H1 (cell line): ENCODE measurements at regions not wholly inside any gene's neighbourhood (a gene's known extent, or its start where the extent isn't known, plus 50 kb on each side); places are given as distances from the start of the nearest gene placed in this dataset.

Experiments
- FOSL1 ChIP-seq: IDR thresholded peaks from 2 replicates; pipeline ENCODE4 v1.6.1; 2011; ENCODE audit warnings: mild to moderate bottlenecking, low read depth, low read length, moderate library complexity; ENCODE audit not compliant: insufficient read depth
- TF ChIP-seq, protein P1 (sequence below): fragments of 300-600 bp; sonication (generic); IDR thresholded peaks from 2 replicates; pipeline ENCODE4 v1.7.1; 2012; ENCODE audit warnings: low read length, moderate library complexity, mild to moderate bottlenecking, inconsistent platforms; ENCODE audit not compliant: insufficient replicate concordance

- TF ChIP-seq, protein P1, sequence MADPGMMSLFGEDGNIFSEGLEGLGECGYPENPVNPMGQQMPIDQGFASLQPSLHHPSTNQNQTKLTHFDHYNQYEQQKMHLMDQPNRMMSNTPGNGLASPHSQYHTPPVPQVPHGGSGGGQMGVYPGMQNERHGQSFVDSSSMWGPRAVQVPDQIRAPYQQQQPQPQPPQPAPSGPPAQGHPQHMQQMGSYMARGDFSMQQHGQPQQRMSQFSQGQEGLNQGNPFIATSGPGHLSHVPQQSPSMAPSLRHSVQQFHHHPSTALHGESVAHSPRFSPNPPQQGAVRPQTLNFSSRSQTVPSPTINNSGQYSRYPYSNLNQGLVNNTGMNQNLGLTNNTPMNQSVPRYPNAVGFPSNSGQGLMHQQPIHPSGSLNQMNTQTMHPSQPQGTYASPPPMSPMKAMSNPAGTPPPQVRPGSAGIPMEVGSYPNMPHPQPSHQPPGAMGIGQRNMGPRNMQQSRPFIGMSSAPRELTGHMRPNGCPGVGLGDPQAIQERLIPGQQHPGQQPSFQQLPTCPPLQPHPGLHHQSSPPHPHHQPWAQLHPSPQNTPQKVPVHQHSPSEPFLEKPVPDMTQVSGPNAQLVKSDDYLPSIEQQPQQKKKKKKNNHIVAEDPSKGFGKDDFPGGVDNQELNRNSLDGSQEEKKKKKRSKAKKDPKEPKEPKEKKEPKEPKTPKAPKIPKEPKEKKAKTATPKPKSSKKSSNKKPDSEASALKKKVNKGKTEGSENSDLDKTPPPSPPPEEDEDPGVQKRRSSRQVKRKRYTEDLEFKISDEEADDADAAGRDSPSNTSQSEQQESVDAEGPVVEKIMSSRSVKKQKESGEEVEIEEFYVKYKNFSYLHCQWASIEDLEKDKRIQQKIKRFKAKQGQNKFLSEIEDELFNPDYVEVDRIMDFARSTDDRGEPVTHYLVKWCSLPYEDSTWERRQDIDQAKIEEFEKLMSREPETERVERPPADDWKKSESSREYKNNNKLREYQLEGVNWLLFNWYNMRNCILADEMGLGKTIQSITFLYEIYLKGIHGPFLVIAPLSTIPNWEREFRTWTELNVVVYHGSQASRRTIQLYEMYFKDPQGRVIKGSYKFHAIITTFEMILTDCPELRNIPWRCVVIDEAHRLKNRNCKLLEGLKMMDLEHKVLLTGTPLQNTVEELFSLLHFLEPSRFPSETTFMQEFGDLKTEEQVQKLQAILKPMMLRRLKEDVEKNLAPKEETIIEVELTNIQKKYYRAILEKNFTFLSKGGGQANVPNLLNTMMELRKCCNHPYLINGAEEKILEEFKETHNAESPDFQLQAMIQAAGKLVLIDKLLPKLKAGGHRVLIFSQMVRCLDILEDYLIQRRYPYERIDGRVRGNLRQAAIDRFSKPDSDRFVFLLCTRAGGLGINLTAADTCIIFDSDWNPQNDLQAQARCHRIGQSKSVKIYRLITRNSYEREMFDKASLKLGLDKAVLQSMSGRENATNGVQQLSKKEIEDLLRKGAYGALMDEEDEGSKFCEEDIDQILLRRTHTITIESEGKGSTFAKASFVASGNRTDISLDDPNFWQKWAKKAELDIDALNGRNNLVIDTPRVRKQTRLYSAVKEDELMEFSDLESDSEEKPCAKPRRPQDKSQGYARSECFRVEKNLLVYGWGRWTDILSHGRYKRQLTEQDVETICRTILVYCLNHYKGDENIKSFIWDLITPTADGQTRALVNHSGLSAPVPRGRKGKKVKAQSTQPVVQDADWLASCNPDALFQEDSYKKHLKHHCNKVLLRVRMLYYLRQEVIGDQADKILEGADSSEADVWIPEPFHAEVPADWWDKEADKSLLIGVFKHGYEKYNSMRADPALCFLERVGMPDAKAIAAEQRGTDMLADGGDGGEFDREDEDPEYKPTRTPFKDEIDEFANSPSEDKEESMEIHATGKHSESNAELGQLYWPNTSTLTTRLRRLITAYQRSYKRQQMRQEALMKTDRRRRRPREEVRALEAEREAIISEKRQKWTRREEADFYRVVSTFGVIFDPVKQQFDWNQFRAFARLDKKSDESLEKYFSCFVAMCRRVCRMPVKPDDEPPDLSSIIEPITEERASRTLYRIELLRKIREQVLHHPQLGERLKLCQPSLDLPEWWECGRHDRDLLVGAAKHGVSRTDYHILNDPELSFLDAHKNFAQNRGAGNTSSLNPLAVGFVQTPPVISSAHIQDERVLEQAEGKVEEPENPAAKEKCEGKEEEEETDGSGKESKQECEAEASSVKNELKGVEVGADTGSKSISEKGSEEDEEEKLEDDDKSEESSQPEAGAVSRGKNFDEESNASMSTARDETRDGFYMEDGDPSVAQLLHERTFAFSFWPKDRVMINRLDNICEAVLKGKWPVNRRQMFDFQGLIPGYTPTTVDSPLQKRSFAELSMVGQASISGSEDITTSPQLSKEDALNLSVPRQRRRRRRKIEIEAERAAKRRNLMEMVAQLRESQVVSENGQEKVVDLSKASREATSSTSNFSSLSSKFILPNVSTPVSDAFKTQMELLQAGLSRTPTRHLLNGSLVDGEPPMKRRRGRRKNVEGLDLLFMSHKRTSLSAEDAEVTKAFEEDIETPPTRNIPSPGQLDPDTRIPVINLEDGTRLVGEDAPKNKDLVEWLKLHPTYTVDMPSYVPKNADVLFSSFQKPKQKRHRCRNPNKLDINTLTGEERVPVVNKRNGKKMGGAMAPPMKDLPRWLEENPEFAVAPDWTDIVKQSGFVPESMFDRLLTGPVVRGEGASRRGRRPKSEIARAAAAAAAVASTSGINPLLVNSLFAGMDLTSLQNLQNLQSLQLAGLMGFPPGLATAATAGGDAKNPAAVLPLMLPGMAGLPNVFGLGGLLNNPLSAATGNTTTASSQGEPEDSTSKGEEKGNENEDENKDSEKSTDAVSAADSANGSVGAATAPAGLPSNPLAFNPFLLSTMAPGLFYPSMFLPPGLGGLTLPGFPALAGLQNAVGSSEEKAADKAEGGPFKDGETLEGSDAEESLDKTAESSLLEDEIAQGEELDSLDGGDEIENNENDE = no peak
- no peak for TF ChIP-seq FOSL1
Measured at GRCh38 chr15:26261413-26261812, 398.3 kb upstream of the ATP10A start (continued).
